ENCODE measurements at regions not wholly inside any gene's neighbourhood (a gene's known extent, or its start where the extent isn't known, plus 50 kb on each side); places are given as distances from the start of the nearest gene placed in this dataset.

GRCh38 chr18:56189615-56190014, 448.8 kb downstream of the TXNL1 start:
- TF ChIP-seq CTCF (IDR thresholded peaks at IDR 0.05; ENCODE audit: extremely low read depth, low read depth, low read length): no peak
- no peak overlapping the region for H3K4me2 ChIP-seq (ENCODE audit: insufficient read depth, low read length)

GRCh38 chr18:56188529-56189275, 449.7 kb downstream of the TXNL1 start:
- Histone ChIP-seq H3K4me2 (ENCODE audit: insufficient read depth, low read length) (no peak overlapping the region), H3K36me3 (ENCODE audit: insufficient read depth, low read length) (no peaks in the 10 kb centered on the region)
- no peak for TF ChIP-seq CTCF (IDR thresholded peaks at IDR 0.05; ENCODE audit: extremely low read depth, low read depth, low read length)

More at GRCh38 chr18:56189615-56190014, 448.8 kb downstream of the TXNL1 start:
- H3K4me1 ChIP-seq (ENCODE audit: insufficient read depth, low read length): no peaks in the 10 kb centered on the region
- H3K9me3 ChIP-seq (ENCODE audit: low read depth, low read length): no peaks in the 10 kb centered on the region
- H3K36me3 ChIP-seq (ENCODE audit: insufficient read depth, low read length): no peaks in the 10 kb centered on the region
- no peaks in the 10 kb centered on the region for H3K79me2 ChIP-seq (ENCODE audit: insufficient read depth, low read length)
- no peaks in the 10 kb centered on the region for H4K20me1 ChIP-seq (ENCODE audit: insufficient read depth, low read length)
- no peak overlapping the region for H3K4me3 ChIP-seq (ENCODE audit: insufficient read depth, low read length)
- no peak overlapping the region for H3K27ac ChIP-seq (ENCODE audit: low read depth, low read length)
- no peak for DNase-seq (ENCODE audit: insufficient read length, low spot score, missing footprints)
- H2AFZ ChIP-seq (ENCODE audit: low read length): no peak overlapping the region
- H3K27me3 ChIP-seq (ENCODE audit: insufficient read depth, low read length): no peaks in the 10 kb centered on the region

GRCh38 chr18:56186319-56186718, 452.1 kb downstream of the TXNL1 start:
- no peak for DNase-seq (ENCODE audit: insufficient read length, low spot score, missing footprints)
- H3K79me2 ChIP-seq (ENCODE audit: insufficient read depth, low read length): no peaks in the 10 kb centered on the region
- no peak overlapping the region for H2AFZ ChIP-seq (ENCODE audit: low read length)
- H4K20me1 ChIP-seq (ENCODE audit: insufficient read depth, low read length): no peaks in the 10 kb centered on the region
- no peaks in the 10 kb centered on the region for H3K9me3 ChIP-seq (ENCODE audit: low read depth, low read length)
- H3K36me3 ChIP-seq (ENCODE audit: insufficient read depth, low read length): no peaks in the 10 kb centered on the region
- no peak overlapping the region for H3K4me2 ChIP-seq (ENCODE audit: insufficient read depth, low read length)
- no peaks in the 10 kb centered on the region for H3K4me1 ChIP-seq (ENCODE audit: insufficient read depth, low read length)
- H3K4me3 ChIP-seq (ENCODE audit: insufficient read depth, low read length): no peak overlapping the region
- no peak for TF ChIP-seq CTCF (IDR thresholded peaks at IDR 0.05; ENCODE audit: extremely low read depth, low read depth, low read length)
- H3K27me3 ChIP-seq (ENCODE audit: insufficient read depth, low read length): no peaks in the 10 kb centered on the region
- H3K27ac ChIP-seq (ENCODE audit: low read depth, low read length): no peak overlapping the region

More at GRCh38 chr18:56188529-56189275, 449.7 kb downstream of the TXNL1 start:
- no peaks in the 10 kb centered on the region for H3K79me2 ChIP-seq (ENCODE audit: insufficient read depth, low read length)
- no peaks in the 10 kb centered on the region for H3K27me3 ChIP-seq (ENCODE audit: insufficient read depth, low read length)
- no peaks in the 10 kb centered on the region for H3K4me1 ChIP-seq (ENCODE audit: insufficient read depth, low read length)
- H2AFZ ChIP-seq (ENCODE audit: low read length): no peak overlapping the region
- no peak overlapping the region for H3K4me3 ChIP-seq (ENCODE audit: insufficient read depth, low read length)
- H3K27ac ChIP-seq (ENCODE audit: low read depth, low read length): no peak overlapping the region
- DNase-seq (ENCODE audit: insufficient read length, low spot score, missing footprints): no peak
- H4K20me1 ChIP-seq (ENCODE audit: insufficient read depth, low read length): no peaks in the 10 kb centered on the region
- no peaks in the 10 kb centered on the region for H3K9me3 ChIP-seq (ENCODE audit: low read depth, low read length)

GRCh38 chr18:56185126-56185525, 453.3 kb downstream of the TXNL1 start:
- Histone ChIP-seq H3K27me3 (ENCODE audit: insufficient read depth, low read length) (no peaks in the 10 kb centered on the region), H4K20me1 (ENCODE audit: insufficient read depth, low read length) (no peaks in the 10 kb centered on the region), H3K79me2 (ENCODE audit: insufficient read depth, low read length) (no peaks in the 10 kb centered on the region), H3K4me1 (ENCODE audit: insufficient read depth, low read length) (no peaks in the 10 kb centered on the region), H3K36me3 (ENCODE audit: insufficient read depth, low read length) (no peaks in the 10 kb centered on the region), H3K4me3 (ENCODE audit: insufficient read depth, low read length) (no peak overlapping the region), H3K4me2 (ENCODE audit: insufficient read depth, low read length) (no peak overlapping the region), H3K9me3 (ENCODE audit: low read depth, low read length) (no peaks in the 10 kb centered on the region), H2AFZ (ENCODE audit: low read length) (no peak overlapping the region), H3K27ac (ENCODE audit: low read depth, low read length) (no peak overlapping the region)
- no peak for DNase-seq (ENCODE audit: insufficient read length, low spot score, missing footprints)
- TF ChIP-seq CTCF (IDR thresholded peaks at IDR 0.05; ENCODE audit: extremely low read depth, low read depth, low read length): no peak

Data from osteoblast (primary cell).